SIG-M5 (cell line): ENCODE measurements at regions not wholly inside any gene's neighbourhood (a gene's known extent, or its start where the extent isn't known, plus 50 kb on each side); places are given as distances from the start of the nearest gene placed in this dataset.
A peak's percentile ranks its signal among the peaks of the same experiment; 100 is the strongest.
"Not testable (repeated sequence)": the region's sequence is repeated elsewhere in the genome, so short reads cannot be mapped to it uniquely, and the experiment has no call there.

Source experiments
- DNase-seq: peaks from one replicate; lab custom pipeline; 2025; lab: John Stamatoyannopoulos, UW

GRCh38 chr18:51248685-51249084 is 51.2 kb upstream of the MEX3C start:
- DNase-seq = no peak

- DNase-seq = no peak
Observed at GRCh38 chr18:51250006-51250405, 52.5 kb upstream of the MEX3C start.

GRCh38 chr18:51250458-51251024 is 53.1 kb upstream of the MEX3C start:
- DNase-seq = no peak

- DNase-seq = no peak
Observed at GRCh38 chr18:51251625-51252024, 54.1 kb upstream of the MEX3C start.

GRCh38 chr18:51253476-51253875 is 56.0 kb upstream of the MEX3C start:
- no peak for DNase-seq

- no peak for DNase-seq
Observed at GRCh38 chr18:51255693-51256092, 58.2 kb upstream of the MEX3C start.

GRCh38 chr18:51257150-51257549 is 59.7 kb upstream of the MEX3C start:
- no peak for DNase-seq

- no peak for DNase-seq
Observed at GRCh38 chr18:51260118-51260517, 62.6 kb upstream of the MEX3C start.

- DNase-seq = not testable (repeated sequence)
Observed at GRCh38 chr18:51266077-51266476, 68.6 kb upstream of the MEX3C start.

GRCh38 chr18:51266773-51267172 is 69.3 kb upstream of the MEX3C start:
- DNase-seq = peak; percentile 63

- DNase-seq = no peak
Observed at GRCh38 chr18:51273437-51273836, 76.0 kb upstream of the MEX3C start.

- DNase-seq = no peak
Observed at GRCh38 chr18:51275712-51276476, 78.4 kb upstream of the MEX3C start.

- no peak for DNase-seq
Observed at GRCh38 chr18:51278045-51278649, 80.7 kb upstream of the MEX3C start.

GRCh38 chr18:51279367-51279984 is 82.0 kb upstream of the MEX3C start:
- DNase-seq = no peak

- no peak for DNase-seq
Observed at GRCh38 chr18:51287818-51288508, 90.5 kb upstream of the MEX3C start.

GRCh38 chr18:51288582-51288981 is 91.1 kb upstream of the MEX3C start:
- no peak for DNase-seq

- no peak for DNase-seq
Observed at GRCh38 chr18:51290860-51291259, 93.4 kb upstream of the MEX3C start.

- no peak for DNase-seq
Observed at GRCh38 chr18:51300912-51301311, 103.4 kb upstream of the MEX3C start.

- no peak for DNase-seq
Observed at GRCh38 chr18:51301376-51301775, 103.9 kb upstream of the MEX3C start.

- DNase-seq = no peak
Observed at GRCh38 chr18:51316677-51317076, 119.2 kb upstream of the MEX3C start.

- DNase-seq = no peak
Observed at GRCh38 chr18:51321696-51322095, 124.2 kb upstream of the MEX3C start.

- DNase-seq = no peak
Observed at GRCh38 chr18:51323961-51324360, 126.5 kb upstream of the MEX3C start.
